ENCODE measurements at regions not wholly inside any gene's neighbourhood (a gene's known extent, or its start where the extent isn't known, plus 50 kb on each side); places are given as distances from the start of the nearest gene placed in this dataset.

DNA sequence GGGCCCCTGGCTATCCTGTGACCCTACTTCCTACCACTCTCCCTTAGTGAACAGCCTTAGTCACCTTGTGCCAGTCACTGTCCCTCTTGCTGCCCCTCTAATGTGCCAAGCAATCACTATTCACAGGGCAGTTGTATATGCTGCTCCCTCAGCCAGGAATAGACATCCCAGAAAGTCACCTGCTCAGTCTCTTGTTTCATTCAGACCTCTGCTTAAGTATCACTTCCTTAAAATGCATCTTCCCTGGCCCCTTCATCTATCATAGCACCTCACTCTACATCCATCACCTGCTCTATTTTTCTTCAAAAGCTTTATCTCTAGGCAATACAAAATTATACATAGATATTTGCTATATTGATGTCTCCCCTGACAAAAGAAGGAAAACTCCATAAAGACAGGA is 328.4 kb upstream of the NFE2L3 start:
- Histone ChIP-seq H3K4me3 (no peak overlapping the region), H3K27me3 (no peaks in the 10 kb centered on the region), H3K4me1 (no peaks in the 10 kb centered on the region), H3K36me3 (no peaks in the 10 kb centered on the region), H3K27ac (no peak overlapping the region), H3K9me3 (no peaks in the 10 kb centered on the region)
- TF ChIP-seq, protein P1, sequence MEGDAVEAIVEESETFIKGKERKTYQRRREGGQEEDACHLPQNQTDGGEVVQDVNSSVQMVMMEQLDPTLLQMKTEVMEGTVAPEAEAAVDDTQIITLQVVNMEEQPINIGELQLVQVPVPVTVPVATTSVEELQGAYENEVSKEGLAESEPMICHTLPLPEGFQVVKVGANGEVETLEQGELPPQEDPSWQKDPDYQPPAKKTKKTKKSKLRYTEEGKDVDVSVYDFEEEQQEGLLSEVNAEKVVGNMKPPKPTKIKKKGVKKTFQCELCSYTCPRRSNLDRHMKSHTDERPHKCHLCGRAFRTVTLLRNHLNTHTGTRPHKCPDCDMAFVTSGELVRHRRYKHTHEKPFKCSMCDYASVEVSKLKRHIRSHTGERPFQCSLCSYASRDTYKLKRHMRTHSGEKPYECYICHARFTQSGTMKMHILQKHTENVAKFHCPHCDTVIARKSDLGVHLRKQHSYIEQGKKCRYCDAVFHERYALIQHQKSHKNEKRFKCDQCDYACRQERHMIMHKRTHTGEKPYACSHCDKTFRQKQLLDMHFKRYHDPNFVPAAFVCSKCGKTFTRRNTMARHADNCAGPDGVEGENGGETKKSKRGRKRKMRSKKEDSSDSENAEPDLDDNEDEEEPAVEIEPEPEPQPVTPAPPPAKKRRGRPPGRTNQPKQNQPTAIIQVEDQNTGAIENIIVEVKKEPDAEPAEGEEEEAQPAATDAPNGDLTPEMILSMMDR (IDR thresholded peaks at IDR 0.05): no peak
- DNase-seq (no peak), ATAC-seq (no peak)
- intact Hi-C loops (cut with DNase I): no loop called here

DNA sequence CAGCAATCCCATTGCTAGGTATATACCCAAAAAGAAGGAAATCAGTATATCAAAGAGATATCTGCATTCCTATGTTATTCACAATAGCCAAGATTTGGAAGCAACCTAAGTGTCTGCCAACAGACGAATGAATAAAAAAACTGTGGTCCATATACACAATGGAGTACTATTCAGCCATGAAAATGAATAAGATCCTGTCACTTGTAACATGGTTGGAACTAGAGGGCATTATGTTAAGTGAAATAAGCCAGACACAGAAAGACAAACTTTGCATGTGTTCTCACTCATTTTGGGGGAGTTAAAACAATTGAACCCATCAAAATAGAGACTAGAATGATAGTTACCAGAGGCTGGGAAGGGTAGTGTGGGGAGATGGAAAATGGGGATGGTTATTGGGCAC is 323.5 kb upstream of the NFE2L3 start:
- Histone ChIP-seq H3K27me3 (peaks cover 5 to 9% of the 10 kb centered on the region in 2 donors), H3K4me3 (no peak overlapping the region), H3K36me3 (no peaks in the 10 kb centered on the region), H3K27ac (no peak overlapping the region), H3K9me3 (no peaks in the 10 kb centered on the region), H3K4me1 (no peaks in the 10 kb centered on the region)
- intact Hi-C loops (cut with DNase I): no loop called here
- TF ChIP-seq, protein P1 (IDR thresholded peaks at IDR 0.05): no peak
- DNase-seq: no peak
- no peak for ATAC-seq

DNA sequence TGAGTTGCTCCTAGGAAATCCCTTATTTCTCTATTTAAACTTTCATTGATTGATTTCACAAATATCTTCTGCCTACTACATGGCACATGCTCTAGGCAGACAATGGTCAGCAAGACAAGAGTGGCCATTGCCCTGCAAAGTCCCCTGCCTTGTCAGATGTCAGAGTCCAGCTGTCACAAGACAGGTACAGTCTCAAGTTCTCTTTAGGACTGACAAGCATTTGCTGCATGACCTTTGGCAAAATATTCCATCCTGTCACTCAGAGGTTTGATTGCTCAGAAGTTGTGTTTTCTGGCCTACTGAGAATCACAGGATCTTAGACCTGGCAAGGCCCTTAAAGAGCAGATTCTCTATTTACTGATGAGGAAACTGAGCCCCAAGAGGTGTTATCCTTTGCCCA is 322.3 kb upstream of the NFE2L3 start:
- intact Hi-C loops (cut with DNase I): no loop called here

DNA sequence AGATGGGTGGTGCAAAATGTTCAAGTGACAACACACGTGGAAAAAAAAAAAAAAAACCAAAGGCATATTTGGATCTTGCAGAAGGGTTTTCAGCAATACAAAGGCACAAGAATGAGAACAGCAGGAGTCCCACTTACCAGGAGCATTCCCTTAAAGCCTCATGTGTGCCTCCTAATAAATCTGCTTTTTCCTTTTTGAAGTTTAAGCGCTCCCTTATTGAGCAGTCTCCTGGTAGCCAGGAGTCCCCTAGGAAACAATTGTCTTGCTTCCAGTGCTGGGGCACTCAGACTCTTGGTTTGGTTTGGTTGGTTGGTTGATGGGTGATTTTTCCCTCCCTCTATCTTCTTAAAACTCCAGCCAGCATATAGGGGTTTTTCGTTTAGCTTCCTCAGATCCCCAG is 321.8 kb upstream of the NFE2L3 start:
- Histone ChIP-seq H3K9me3 (no peaks in the 10 kb centered on the region), H3K27me3 (peaks cover 5 to 9% of the 10 kb centered on the region in 2 donors), H3K36me3 (no peaks in the 10 kb centered on the region), H3K27ac (no peak overlapping the region), H3K4me3 (no peak overlapping the region), H3K4me1 (no peaks in the 10 kb centered on the region)
- intact Hi-C loops (cut with DNase I): no loop called here
- DNase-seq: no peak
- TF ChIP-seq, protein P1 (IDR thresholded peaks at IDR 0.05): no peak
- no peak for ATAC-seq

More for the DNA sequence above, 322.3 kb upstream of the NFE2L3 start:
- no peak for ATAC-seq
- TF ChIP-seq, protein P1 (IDR thresholded peaks at IDR 0.05): no peak
- Histone ChIP-seq H3K36me3 (no peaks in the 10 kb centered on the region), H3K27ac (no peak overlapping the region), H3K4me3 (no peak overlapping the region), H3K9me3 (no peaks in the 10 kb centered on the region), H3K4me1 (no peaks in the 10 kb centered on the region), H3K27me3 (peaks cover 5 to 9% of the 10 kb centered on the region in 2 donors)
- no peak for DNase-seq

DNA sequence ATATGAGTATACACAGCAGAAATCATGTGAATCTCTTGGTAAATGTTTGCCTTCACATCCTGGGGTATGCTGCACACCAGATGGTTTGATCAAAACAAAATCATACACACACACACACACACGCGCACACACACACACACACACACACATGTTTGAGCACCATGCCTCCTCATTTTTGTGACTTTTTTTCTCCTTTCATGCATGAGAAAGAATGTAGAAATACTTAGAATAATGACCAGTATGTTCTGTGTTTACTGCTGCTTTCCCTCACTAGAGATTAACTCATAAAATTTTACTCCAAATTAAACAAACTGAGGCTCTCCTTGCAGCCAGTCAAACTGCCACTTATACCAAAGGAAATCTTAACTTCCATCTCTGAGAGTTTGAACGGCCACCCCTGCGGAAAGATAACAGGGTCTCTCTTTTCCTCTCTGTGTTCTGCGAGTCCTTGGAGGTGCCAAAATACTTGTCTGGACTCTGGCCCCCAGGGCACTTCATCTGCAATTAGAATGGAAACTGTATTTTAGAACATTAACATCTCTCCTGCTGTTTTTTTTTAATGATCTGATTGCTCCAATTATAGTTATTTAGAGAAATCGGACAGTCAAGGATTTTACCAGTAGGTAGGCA is 320.8 kb upstream of the NFE2L3 start:
- Histone ChIP-seq H3K36me3 (no peaks in the 10 kb centered on the region), H3K4me3 (no peak overlapping the region), H3K9me3 (no peaks in the 10 kb centered on the region), H3K4me1 (no peaks in the 10 kb centered on the region), H3K27ac (no peak overlapping the region), H3K27me3 (peaks cover 5 to 9% of the 10 kb centered on the region in 2 donors)
- TF ChIP-seq, protein P1 (IDR thresholded peaks at IDR 0.05): no peak
- intact Hi-C loops (cut with DNase I): no loop called here
- ATAC-seq (no peak), DNase-seq (no peak)

All from left lung (tissue), 4 donors.